ENCODE measurements at regions not wholly inside any gene's neighbourhood (a gene's known extent, or its start where the extent isn't known, plus 50 kb on each side); places are given as distances from the start of the nearest gene placed in this dataset.

- H3K4ac ChIP-seq (ENCODE audit: low read depth, low read length) = no peak overlapping the region
- 40% methylated on average over 1 of the region's 5 CpGs; no CpG with 5 or more reads in 1 of the 2 experiments for WGBS, 2 experiments (ENCODE audit: extremely low coverage in 2 of 2, insufficient read length in 1 of 2)
- ChIA-PET CTCF (no interaction called here), POLR2A (ENCODE audit: unreplicated experiment) (no interaction called here)
- H2BK120ac ChIP-seq (ENCODE audit: low read depth, low read length) = no peak overlapping the region
- no peak for DNase-seq
- no peak overlapping the region for H2BK5ac ChIP-seq (ENCODE audit: low read depth, low read length, poor library complexity, severe bottlenecking)
- no peak overlapping the region for H4K91ac ChIP-seq (ENCODE audit: insufficient read depth, low read depth, low read length)
- no peak overlapping the region for H2AFZ ChIP-seq (replicated peaks; ENCODE audit: low read length, poor library complexity)
- H3K9me1 ChIP-seq (ENCODE audit: insufficient read depth, low read length) = no peaks in the 10 kb centered on the region
- in situ Hi-C loops (cut with MboI; ENCODE audit: low sequenced_read_pairs) = no loop called here
- no peaks in the 10 kb centered on the region for H4K20me1 ChIP-seq (ENCODE audit: insufficient read depth, low read length)
- no peak overlapping the region for H4K5ac ChIP-seq (ENCODE audit: low read depth, low read length)
- H3K27me3 ChIP-seq (ENCODE audit: control insufficient read depth, insufficient read depth, low read length) = no peaks in the 10 kb centered on the region
- H3K23ac ChIP-seq (ENCODE audit: low read depth, low read length) = no peak overlapping the region
- intact Hi-C loops (cut with micrococcal nuclease) = no loop called here
- H2BK20ac ChIP-seq (ENCODE audit: low read depth, low read length) = no peak overlapping the region
- H4K8ac ChIP-seq (ENCODE audit: low read depth in 2 of 2, low read length in 2 of 2) = no peak overlapping the region
- no peak overlapping the region for H3K4me2 ChIP-seq (ENCODE audit: low read depth, low read length)
- H3K14ac ChIP-seq (replicated peaks; ENCODE audit: low read depth, low read length) = no peak overlapping the region
- TF ChIP-seq RCOR1 (IDR thresholded peaks at IDR 0.05; ENCODE audit: insufficient replicate concordance, low read length) (no peak), BHLHE40 (IDR thresholded peaks at IDR 0.05; ENCODE audit: low read depth, low read length) (no peak)
- ATAC-seq (ENCODE audit: low read depth) = no peak
- H3K56ac ChIP-seq (ENCODE audit: extremely low read depth, insufficient read depth, low read length) = no peak overlapping the region
- peaks cover 4% of the 10 kb centered on the region; the same call in 1 of the 2 replicates for H3K9me3 ChIP-seq (ENCODE audit: control insufficient read depth, insufficient read depth, low read length)
- dilution Hi-C loops (cut with HindIII; ENCODE audit: low sequenced_read_pairs, unreplicated experiment) = no loop called here
- no peaks in the 10 kb centered on the region for H3K79me1 ChIP-seq (ENCODE audit: low read depth in 1 of 2, low read length in 2 of 2)
- H3K4me3 ChIP-seq (ENCODE audit: insufficient read depth, low read depth, low read length) = no peak overlapping the region
- no peak overlapping the region for H3K18ac ChIP-seq (ENCODE audit: low read depth, low read length)
- H2AK5ac ChIP-seq (ENCODE audit: low read depth, low read length) = no peak overlapping the region
- H3K27ac ChIP-seq (ENCODE audit: insufficient read depth, low read length) = no peak overlapping the region
- H2BK15ac ChIP-seq (ENCODE audit: low read depth, low read length) = no peak overlapping the region
- H2AK9ac ChIP-seq (replicated peaks; ENCODE audit: low read depth, low read length, poor library complexity) = no peak overlapping the region
- no peaks in the 10 kb centered on the region for H3K36me3 ChIP-seq (ENCODE audit: control insufficient read depth, insufficient read depth, low read length)
- no peaks in the 10 kb centered on the region for H3K4me1 ChIP-seq (ENCODE audit: control insufficient read depth, insufficient read depth, low read length)
- H3K9ac ChIP-seq (ENCODE audit: low read depth, low read length) = no peak overlapping the region
- BruUV-seq (replicated peaks) = no TSS peak
Observed at GRCh38 chr7:20532890-20533289, 82.6 kb upstream of the ABCB5 start.
